Muscle of leg (tissue), 3 donors: ENCODE measurements at regions not wholly inside any gene's neighbourhood (a gene's known extent, or its start where the extent isn't known, plus 50 kb on each side); places are given as distances from the start of the nearest gene placed in this dataset.

Experiments used
- DNase-seq: peaks from one replicate; pipeline ENCODE4 v3.0.0; 2013
- H3K27ac ChIP-seq: one replicate; pipeline ENCODE4 v1.5.1; 2013; ENCODE audit warnings: mild to moderate bottlenecking, low read length, control low read depth
- H3K27me3 ChIP-seq: one replicate; pipeline ENCODE4 v1.6.1; 2013; ENCODE audit warnings: low read length; ENCODE audit not compliant: control insufficient read depth, insufficient read depth
- H3K36me3 ChIP-seq: one replicate; pipeline ENCODE4 v1.6.1; 2013; ENCODE audit warnings: low read length; ENCODE audit not compliant: control insufficient read depth, insufficient read depth
- H3K4me1 ChIP-seq: one replicate; pipeline ENCODE4 v1.6.1; 2013; ENCODE audit warnings: low read length; ENCODE audit not compliant: control insufficient read depth, insufficient read depth
- H3K4me3 ChIP-seq: one replicate; pipeline ENCODE4 v1.5.1; 2013; ENCODE audit warnings: low read length, control low read depth
- H3K9me3 ChIP-seq: replicated peaks from 2 replicates; pipeline ENCODE4 v1.6.1; 2013; ENCODE audit warnings: low read depth, low read length; ENCODE audit not compliant: control insufficient read depth
- WGBS: methylation state at CpG from one replicate; pipeline ENCODE4 v1.1.5; 2013; ENCODE audit warnings: missing lambda C conversion rate; ENCODE audit not compliant: insufficient coverage; 5-methylcytosine and 5-hydroxymethylcytosine counted together

- DNase-seq, result no peak
- WGBS, result 76% methylated on average over 6 of the region's 24 CpGs
- Histone ChIP-seq H3K4me1 (peaks cover 48% of the 10 kb centered on the region), H3K27ac (no peak overlapping the region), H3K4me3 (no peak overlapping the region), H3K36me3 (no peaks in the 10 kb centered on the region), H3K9me3 (no peaks in the 10 kb centered on the region), H3K27me3 (peaks cover 6% of the 10 kb centered on the region)
Observed at GRCh38 chr6:170232186-170233002, 58.5 kb downstream of the DLL1 start.

- H3K27me3 ChIP-seq, result peaks cover 6% of the 10 kb centered on the region
- no peaks in the 10 kb centered on the region for H3K9me3 ChIP-seq
- no peak for DNase-seq
- peaks cover 51% of the 10 kb centered on the region for H3K4me1 ChIP-seq
- H3K4me3 ChIP-seq, result no peak overlapping the region
- WGBS, result 56% methylated on average over 17 of the region's 22 CpGs
- H3K27ac ChIP-seq, result no peak overlapping the region
- no peaks in the 10 kb centered on the region for H3K36me3 ChIP-seq
Observed at GRCh38 chr6:170231293-170232185, 59.3 kb downstream of the DLL1 start.

GRCh38 chr6:170230520-170231292 lies 60.2 kb downstream of the DLL1 start:
- no peaks in the 10 kb centered on the region for H3K9me3 ChIP-seq
- H3K27me3 ChIP-seq, result peaks cover 1% of the 10 kb centered on the region
- H3K36me3 ChIP-seq, result no peaks in the 10 kb centered on the region
- DNase-seq, result peak; percentile 26
- H3K27ac ChIP-seq, result no peak overlapping the region
- no peak overlapping the region for H3K4me3 ChIP-seq
- 78% methylated on average over 18 of the region's 19 CpGs for WGBS
- H3K4me1 ChIP-seq, result peaks cover 59% of the 10 kb centered on the region

- H3K4me1 ChIP-seq, result peaks cover 65% of the 10 kb centered on the region
- H3K27me3 ChIP-seq, result no peaks in the 10 kb centered on the region
- WGBS, result 77% methylated on average over 24 of the region's 25 CpGs
- H3K36me3 ChIP-seq, result no peaks in the 10 kb centered on the region
- H3K9me3 ChIP-seq, result no peaks in the 10 kb centered on the region
- no peak overlapping the region for H3K27ac ChIP-seq
- no peak overlapping the region for H3K4me3 ChIP-seq
- no peak for DNase-seq
Observed at GRCh38 chr6:170229851-170230519, 60.9 kb downstream of the DLL1 start.

- 90% methylated on average over 15 of the region's 15 CpGs for WGBS
- no peaks in the 10 kb centered on the region for H3K36me3 ChIP-seq
- no peaks in the 10 kb centered on the region for H3K9me3 ChIP-seq
- H3K4me3 ChIP-seq, result no peak overlapping the region
- H3K4me1 ChIP-seq, result peaks cover 70% of the 10 kb centered on the region
- DNase-seq, result no peak
- peaks cover under 1% of the 10 kb centered on the region for H3K27me3 ChIP-seq
- H3K27ac ChIP-seq, result no peak overlapping the region
Observed at GRCh38 chr6:170229396-170229795, 61.5 kb downstream of the DLL1 start.

- Histone ChIP-seq H3K36me3 (no peaks in the 10 kb centered on the region), H3K4me3 (no peak overlapping the region), H3K27ac (no peak overlapping the region), H3K4me1 (peaks cover 73% of the 10 kb centered on the region), H3K27me3 (peaks cover 3% of the 10 kb centered on the region), H3K9me3 (no peaks in the 10 kb centered on the region)
- WGBS, result 88% methylated on average over 6 of the region's 14 CpGs
- DNase-seq, result no peak
Observed at GRCh38 chr6:170228946-170229310, 62.0 kb downstream of the DLL1 start.

- Histone ChIP-seq H3K4me1 (peaks cover 75% of the 10 kb centered on the region), H3K9me3 (no peaks in the 10 kb centered on the region), H3K36me3 (no peaks in the 10 kb centered on the region), H3K27ac (no peak overlapping the region), H3K4me3 (no peak overlapping the region), H3K27me3 (peaks cover 3% of the 10 kb centered on the region)
- WGBS, result 65% methylated on average over 14 of the region's 24 CpGs
- no peak for DNase-seq
Observed at GRCh38 chr6:170227996-170228945, 62.6 kb downstream of the DLL1 start.

GRCh38 chr6:170227521-170227983 lies 63.3 kb downstream of the DLL1 start:
- H3K36me3 ChIP-seq, result no peaks in the 10 kb centered on the region
- peaks cover 71% of the 10 kb centered on the region for H3K4me1 ChIP-seq
- no peaks in the 10 kb centered on the region for H3K9me3 ChIP-seq
- no peak overlapping the region for H3K27ac ChIP-seq
- peaks cover 3% of the 10 kb centered on the region for H3K27me3 ChIP-seq
- 84% methylated on average over 14 of the region's 14 CpGs for WGBS
- H3K4me3 ChIP-seq, result no peak overlapping the region
- no peak for DNase-seq

GRCh38 chr6:170226647-170227046 lies 64.2 kb downstream of the DLL1 start:
- H3K27ac ChIP-seq, result no peak overlapping the region
- DNase-seq, result no peak
- no peak overlapping the region for H3K4me3 ChIP-seq
- no peaks in the 10 kb centered on the region for H3K9me3 ChIP-seq
- WGBS, result 65% methylated on average over 4 of the region's 9 CpGs
- H3K27me3 ChIP-seq, result peaks cover 3% of the 10 kb centered on the region
- peaks cover 67% of the 10 kb centered on the region for H3K4me1 ChIP-seq
- no peaks in the 10 kb centered on the region for H3K36me3 ChIP-seq
